ENCODE measurements at regions not wholly inside any gene's neighbourhood (a gene's known extent, or its start where the extent isn't known, plus 50 kb on each side); places are given as distances from the start of the nearest gene placed in this dataset.

GRCh38 chr5:71771191-71771590 is 52.1 kb downstream of the CARTPT start:
- no peaks in the 10 kb centered on the region for H3K36me3 ChIP-seq
- no peak for TF ChIP-seq POLR2A (IDR thresholded peaks at IDR 0.05)
- TF ChIP-seq, protein P1, sequence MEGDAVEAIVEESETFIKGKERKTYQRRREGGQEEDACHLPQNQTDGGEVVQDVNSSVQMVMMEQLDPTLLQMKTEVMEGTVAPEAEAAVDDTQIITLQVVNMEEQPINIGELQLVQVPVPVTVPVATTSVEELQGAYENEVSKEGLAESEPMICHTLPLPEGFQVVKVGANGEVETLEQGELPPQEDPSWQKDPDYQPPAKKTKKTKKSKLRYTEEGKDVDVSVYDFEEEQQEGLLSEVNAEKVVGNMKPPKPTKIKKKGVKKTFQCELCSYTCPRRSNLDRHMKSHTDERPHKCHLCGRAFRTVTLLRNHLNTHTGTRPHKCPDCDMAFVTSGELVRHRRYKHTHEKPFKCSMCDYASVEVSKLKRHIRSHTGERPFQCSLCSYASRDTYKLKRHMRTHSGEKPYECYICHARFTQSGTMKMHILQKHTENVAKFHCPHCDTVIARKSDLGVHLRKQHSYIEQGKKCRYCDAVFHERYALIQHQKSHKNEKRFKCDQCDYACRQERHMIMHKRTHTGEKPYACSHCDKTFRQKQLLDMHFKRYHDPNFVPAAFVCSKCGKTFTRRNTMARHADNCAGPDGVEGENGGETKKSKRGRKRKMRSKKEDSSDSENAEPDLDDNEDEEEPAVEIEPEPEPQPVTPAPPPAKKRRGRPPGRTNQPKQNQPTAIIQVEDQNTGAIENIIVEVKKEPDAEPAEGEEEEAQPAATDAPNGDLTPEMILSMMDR (IDR thresholded peaks at IDR 0.05), result no peak
- no peak for TF ChIP-seq POLR2AphosphoS5 (IDR thresholded peaks at IDR 0.05)
- no peak for TF ChIP-seq EP300 (IDR thresholded peaks at IDR 0.05)
- WGBS, result 82% methylated on average over 2 of the region's 2 CpGs
- no peak overlapping the region for H3K27ac ChIP-seq
- DNase-seq (ENCODE audit: low spot score in 2 of 2), result no peak
- H3K27me3 ChIP-seq, result no peaks in the 10 kb centered on the region
- no peak overlapping the region for H3K4me3 ChIP-seq
- H3K4me1 ChIP-seq, result no peaks in the 10 kb centered on the region
- H3K9me3 ChIP-seq, result no peaks in the 10 kb centered on the region

DNA sequence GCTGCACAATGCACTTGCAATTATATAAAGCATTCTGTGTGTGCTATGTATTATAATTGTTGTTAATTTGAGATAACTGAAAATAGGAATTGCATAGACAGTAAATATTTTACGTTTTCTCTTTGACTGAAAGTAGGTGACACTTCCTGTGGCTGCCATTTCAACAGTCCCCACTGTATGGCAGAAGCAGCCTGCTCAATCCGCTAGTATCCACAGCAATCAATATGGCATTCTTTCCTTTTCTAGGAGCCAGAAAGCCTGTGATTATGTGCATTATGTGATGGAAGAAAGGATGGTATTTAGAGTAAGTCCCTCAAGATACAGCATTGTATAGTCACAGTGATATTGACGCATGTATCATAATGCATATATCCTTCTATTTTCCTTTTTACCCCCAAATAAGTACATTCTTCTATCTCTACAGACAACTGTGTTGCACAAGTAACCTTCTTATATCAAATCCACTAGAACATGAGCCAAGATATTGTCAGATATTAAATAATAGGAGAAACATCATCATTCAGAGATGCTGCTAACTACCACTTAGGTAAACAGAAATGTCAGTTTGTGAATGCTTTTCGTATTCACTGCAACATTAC is 59.7 kb downstream of the CARTPT start:
- Histone ChIP-seq H3K9me3 (no peaks in the 10 kb centered on the region), H3K27ac (no peak overlapping the region), H3K27me3 (no peaks in the 10 kb centered on the region), H3K36me3 (no peaks in the 10 kb centered on the region), H3K4me1 (peaks cover 15% of the 10 kb centered on the region), H3K4me3 (no peak overlapping the region)
- no peak for DNase-seq (ENCODE audit: low spot score in 2 of 2)
- WGBS, result 78% methylated on average over 4 of the region's 4 CpGs
- no peak for TF ChIP-seq POLR2A (IDR thresholded peaks at IDR 0.05)
- TF ChIP-seq, protein P1 (IDR thresholded peaks at IDR 0.05), result peak in 1 of 2 donors; percentile 71
- TF ChIP-seq EP300 (IDR thresholded peaks at IDR 0.05), result no peak
- no peak for TF ChIP-seq POLR2AphosphoS5 (IDR thresholded peaks at IDR 0.05)

DNA sequence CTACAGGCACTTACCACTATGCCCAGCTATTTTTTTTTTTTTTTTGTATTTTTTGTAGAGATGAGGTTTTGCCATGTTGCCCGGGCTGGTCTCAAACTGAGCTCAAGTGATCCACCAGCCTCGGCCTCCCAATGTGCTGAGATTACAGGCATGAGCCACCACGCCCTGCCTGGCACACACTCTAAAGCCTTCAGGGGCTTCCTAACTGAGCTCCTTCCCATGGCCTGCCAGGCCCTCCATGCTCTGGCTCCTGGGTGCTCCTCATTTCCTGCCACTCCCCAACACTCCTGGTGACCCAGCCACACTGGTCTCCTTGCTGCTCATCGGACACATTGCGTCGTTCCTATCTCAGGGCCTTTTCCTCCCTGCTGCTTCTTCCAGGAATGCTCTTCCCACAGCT is 61.5 kb downstream of the CARTPT start:
- Histone ChIP-seq H3K27ac (no peak overlapping the region), H3K27me3 (no peaks in the 10 kb centered on the region), H3K4me3 (no peak overlapping the region), H3K4me1 (peaks cover 15% of the 10 kb centered on the region), H3K9me3 (no peaks in the 10 kb centered on the region), H3K36me3 (no peaks in the 10 kb centered on the region)
- TF ChIP-seq EP300 (IDR thresholded peaks at IDR 0.05) (no peak), POLR2AphosphoS5 (IDR thresholded peaks at IDR 0.05) (no peak)
- TF ChIP-seq, protein P1 (IDR thresholded peaks at IDR 0.05), result no peak
- DNase-seq (ENCODE audit: low spot score in 2 of 2), result no peak
- 66% methylated on average over 6 of the region's 6 CpGs for WGBS

- TF ChIP-seq EP300 (IDR thresholded peaks at IDR 0.05) (no peak), POLR2AphosphoS5 (IDR thresholded peaks at IDR 0.05) (no peak), POLR2A (IDR thresholded peaks at IDR 0.05) (no peak)
- TF ChIP-seq, protein P1 (IDR thresholded peaks at IDR 0.05), result no peak
- Histone ChIP-seq H3K9me3 (no peaks in the 10 kb centered on the region), H3K27ac (no peak overlapping the region), H3K4me3 (peak overlapping the region; percentile 21), H3K36me3 (no peaks in the 10 kb centered on the region), H3K4me1 (peaks cover 15% of the 10 kb centered on the region), H3K27me3 (no peaks in the 10 kb centered on the region)
- DNase-seq (ENCODE audit: low spot score in 2 of 2), result no peak
- WGBS, result 56% methylated on average over 3 of the region's 3 CpGs
Observed at GRCh38 chr5:71782393-71782770, 63.3 kb downstream of the CARTPT start.

GRCh38 chr5:71782771-71783770 is 64.0 kb downstream of the CARTPT start:
- WGBS, result 38% methylated on average over 27 of the region's 27 CpGs
- H3K4me3 ChIP-seq, result peak overlapping the region; percentile 21
- TF ChIP-seq POLR2AphosphoS5 (IDR thresholded peaks at IDR 0.05) (no peak), EP300 (IDR thresholded peaks at IDR 0.05) (no peak), POLR2A (IDR thresholded peaks at IDR 0.05) (no peak)
- TF ChIP-seq, protein P1 (IDR thresholded peaks at IDR 0.05), result peak; percentile 63 to 67
- H3K4me1 ChIP-seq, result peaks cover 15% of the 10 kb centered on the region
- no peaks in the 10 kb centered on the region for H3K27me3 ChIP-seq
- H3K27ac ChIP-seq, result peak overlapping the region; percentile 31
- H3K9me3 ChIP-seq, result no peaks in the 10 kb centered on the region
- no peaks in the 10 kb centered on the region for H3K36me3 ChIP-seq
- peak; percentile 87 for DNase-seq (ENCODE audit: low spot score in 2 of 2)

Measured in suprapubic skin (tissue), 4 donors.